NCI-H2029 treated with DMSO at 0.1 percent for 48 hours (cell line): ENCODE measurements at regions not wholly inside any gene's neighbourhood (a gene's known extent, or its start where the extent isn't known, plus 50 kb on each side); places are given as distances from the start of the nearest gene placed in this dataset.

ENCODE experiments used
- DNase-seq: peaks from one replicate; lab custom pipeline; 2025; lab: John Stamatoyannopoulos, UW

- DNase-seq, result no peak
Measured at GRCh38 chr2:128791120-128791984, 472.7 kb upstream of the HS6ST1 start.

GRCh38 chr2:128791985-128792320, 473.3 kb upstream of the HS6ST1 start:
- DNase-seq, result no peak

- no peak for DNase-seq
Measured at GRCh38 chr2:128792476-128793054, 473.9 kb upstream of the HS6ST1 start.

GRCh38 chr2:128793404-128793803, 474.7 kb upstream of the HS6ST1 start:
- DNase-seq, result no peak

- DNase-seq, result no peak
Measured at GRCh38 chr2:128794285-128794684, 475.6 kb upstream of the HS6ST1 start.

- no peak for DNase-seq
Measured at GRCh38 chr2:128796321-128796720, 477.7 kb upstream of the HS6ST1 start.

GRCh38 chr2:128797092-128797491, 478.4 kb upstream of the HS6ST1 start:
- DNase-seq, result no peak

GRCh38 chr2:128797533-128797932, 478.9 kb upstream of the HS6ST1 start:
- no peak for DNase-seq

GRCh38 chr2:128797937-128798336, 479.3 kb upstream of the HS6ST1 start:
- no peak for DNase-seq

- no peak for DNase-seq
Measured at GRCh38 chr2:128798502-128799283, 480.0 kb upstream of the HS6ST1 start.

- DNase-seq, result no peak
Measured at GRCh38 chr2:128799284-128799552, 480.6 kb upstream of the HS6ST1 start.

- DNase-seq, result no peak
Measured at GRCh38 chr2:128799730-128800129, 481.1 kb upstream of the HS6ST1 start.

GRCh38 chr2:128801576-128801975, 482.9 kb upstream of the HS6ST1 start:
- no peak for DNase-seq

GRCh38 chr2:128803222-128803621, 484.6 kb upstream of the HS6ST1 start:
- DNase-seq, result no peak

- no peak for DNase-seq
Measured at GRCh38 chr2:128805237-128805636, 486.6 kb upstream of the HS6ST1 start.

GRCh38 chr2:128805918-128806317, 487.2 kb upstream of the HS6ST1 start:
- no peak for DNase-seq

GRCh38 chr2:128807317-128807716, 488.6 kb upstream of the HS6ST1 start:
- DNase-seq, result no peak

- no peak for DNase-seq
Measured at GRCh38 chr2:128808462-128809258, 490.0 kb upstream of the HS6ST1 start.

- no peak for DNase-seq
Measured at GRCh38 chr2:128809259-128809636, 490.6 kb upstream of the HS6ST1 start.

GRCh38 chr2:128809880-128810279, 491.2 kb upstream of the HS6ST1 start:
- DNase-seq, result no peak

- no peak for DNase-seq
Measured at GRCh38 chr2:128812183-128812940, 493.7 kb upstream of the HS6ST1 start.
